HG03558 (cell line): ENCODE measurements at regions not wholly inside any gene's neighbourhood (a gene's known extent, or its start where the extent isn't known, plus 50 kb on each side); places are given as distances from the start of the nearest gene placed in this dataset.

Source experiments
- ATAC-seq: cut with Tn5 transposase; IDR thresholded peaks from one replicate; pipeline ENCODE4 v1.9.1; 2021; ENCODE audit warnings: moderate number of reproducible peaks; ENCODE audit not compliant: unreplicated experiment; ENCODE audit errors: extremely low read depth

GRCh38 chr15:70509731-70510143 lies 253.6 kb downstream of the UACA start:
- ATAC-seq: no peak

- no peak for ATAC-seq
Measured at GRCh38 chr15:70509282-70509662, 254.1 kb downstream of the UACA start.

- ATAC-seq: no peak
Measured at GRCh38 chr15:70508561-70509281, 254.6 kb downstream of the UACA start.

GRCh38 chr15:70507772-70508371 lies 255.5 kb downstream of the UACA start:
- ATAC-seq: no peak

GRCh38 chr15:70505936-70506912 lies 257.1 kb downstream of the UACA start:
- no peak for ATAC-seq

- no peak for ATAC-seq
Measured at GRCh38 chr15:70505411-70505919, 257.9 kb downstream of the UACA start.

GRCh38 chr15:70504988-70505387 lies 258.4 kb downstream of the UACA start:
- ATAC-seq: no peak

GRCh38 chr15:70504299-70504951 lies 258.9 kb downstream of the UACA start:
- ATAC-seq: no peak

- no peak for ATAC-seq
Measured at GRCh38 chr15:70503798-70504298, 259.5 kb downstream of the UACA start.

GRCh38 chr15:70503073-70503745 lies 260.1 kb downstream of the UACA start:
- no peak for ATAC-seq

GRCh38 chr15:70502529-70502928 lies 260.8 kb downstream of the UACA start:
- no peak for ATAC-seq

GRCh38 chr15:70501849-70502248 lies 261.5 kb downstream of the UACA start:
- no peak for ATAC-seq

GRCh38 chr15:70501121-70501727 lies 262.1 kb downstream of the UACA start:
- no peak for ATAC-seq

GRCh38 chr15:70499791-70500190 lies 263.6 kb downstream of the UACA start:
- no peak for ATAC-seq

- no peak for ATAC-seq
Measured at GRCh38 chr15:70498096-70498626, 265.2 kb downstream of the UACA start.

- ATAC-seq: no peak
Measured at GRCh38 chr15:70497661-70498060, 265.7 kb downstream of the UACA start.

- ATAC-seq: no peak
Measured at GRCh38 chr15:70495991-70496599, 267.3 kb downstream of the UACA start.

GRCh38 chr15:70494852-70495571 lies 268.3 kb downstream of the UACA start:
- ATAC-seq: no peak
